ENCODE measurements at regions not wholly inside any gene's neighbourhood (a gene's known extent, or its start where the extent isn't known, plus 50 kb on each side); places are given as distances from the start of the nearest gene placed in this dataset.

DNA sequence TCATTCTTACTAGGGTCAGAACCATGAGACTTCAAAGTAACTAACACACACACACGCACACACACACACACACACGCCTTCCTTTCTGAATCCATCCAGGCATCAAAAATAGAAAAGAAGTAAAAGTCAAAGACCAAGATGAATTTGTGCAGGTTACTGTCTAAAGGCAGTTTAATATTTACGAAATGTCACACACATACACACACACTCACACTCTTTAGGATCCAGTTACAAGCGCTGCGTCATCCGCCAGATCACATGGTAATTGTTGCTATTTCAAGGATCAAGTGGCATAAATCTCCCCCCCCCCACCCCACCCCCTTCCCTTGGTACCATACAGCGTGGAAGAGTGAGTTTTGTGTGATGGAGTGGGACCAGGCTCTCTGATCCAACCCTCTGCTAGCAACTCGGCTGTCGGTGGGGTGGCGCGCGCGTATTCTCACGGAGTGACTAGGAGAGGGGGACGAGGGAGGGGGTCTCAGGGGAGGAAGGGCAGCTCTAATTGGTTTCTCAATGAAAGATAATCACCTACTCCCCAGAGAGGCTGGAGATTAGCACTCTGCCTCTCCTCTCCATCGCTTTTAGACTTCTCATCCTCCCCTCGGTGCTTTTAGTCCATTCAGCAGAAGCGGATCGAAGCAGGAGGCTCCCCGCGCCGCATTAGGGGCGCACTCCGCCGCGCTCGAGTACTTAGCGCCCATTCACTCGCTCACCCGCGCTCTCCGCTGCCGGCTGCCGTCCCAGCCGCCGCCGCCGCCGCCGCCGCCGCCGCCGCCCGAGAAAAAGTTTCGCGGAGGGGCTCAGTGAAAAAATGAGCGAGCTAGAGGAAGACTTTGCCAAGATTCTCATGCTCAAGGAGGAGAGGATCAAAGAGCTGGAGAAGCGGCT lies 83.5 kb upstream of the PRKG1 start:
- H3K27ac ChIP-seq: no peak overlapping the region
- TF ChIP-seq, protein P1, sequence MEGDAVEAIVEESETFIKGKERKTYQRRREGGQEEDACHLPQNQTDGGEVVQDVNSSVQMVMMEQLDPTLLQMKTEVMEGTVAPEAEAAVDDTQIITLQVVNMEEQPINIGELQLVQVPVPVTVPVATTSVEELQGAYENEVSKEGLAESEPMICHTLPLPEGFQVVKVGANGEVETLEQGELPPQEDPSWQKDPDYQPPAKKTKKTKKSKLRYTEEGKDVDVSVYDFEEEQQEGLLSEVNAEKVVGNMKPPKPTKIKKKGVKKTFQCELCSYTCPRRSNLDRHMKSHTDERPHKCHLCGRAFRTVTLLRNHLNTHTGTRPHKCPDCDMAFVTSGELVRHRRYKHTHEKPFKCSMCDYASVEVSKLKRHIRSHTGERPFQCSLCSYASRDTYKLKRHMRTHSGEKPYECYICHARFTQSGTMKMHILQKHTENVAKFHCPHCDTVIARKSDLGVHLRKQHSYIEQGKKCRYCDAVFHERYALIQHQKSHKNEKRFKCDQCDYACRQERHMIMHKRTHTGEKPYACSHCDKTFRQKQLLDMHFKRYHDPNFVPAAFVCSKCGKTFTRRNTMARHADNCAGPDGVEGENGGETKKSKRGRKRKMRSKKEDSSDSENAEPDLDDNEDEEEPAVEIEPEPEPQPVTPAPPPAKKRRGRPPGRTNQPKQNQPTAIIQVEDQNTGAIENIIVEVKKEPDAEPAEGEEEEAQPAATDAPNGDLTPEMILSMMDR (conservative IDR thresholded peaks at IDR 0.05): no peak

DNA sequence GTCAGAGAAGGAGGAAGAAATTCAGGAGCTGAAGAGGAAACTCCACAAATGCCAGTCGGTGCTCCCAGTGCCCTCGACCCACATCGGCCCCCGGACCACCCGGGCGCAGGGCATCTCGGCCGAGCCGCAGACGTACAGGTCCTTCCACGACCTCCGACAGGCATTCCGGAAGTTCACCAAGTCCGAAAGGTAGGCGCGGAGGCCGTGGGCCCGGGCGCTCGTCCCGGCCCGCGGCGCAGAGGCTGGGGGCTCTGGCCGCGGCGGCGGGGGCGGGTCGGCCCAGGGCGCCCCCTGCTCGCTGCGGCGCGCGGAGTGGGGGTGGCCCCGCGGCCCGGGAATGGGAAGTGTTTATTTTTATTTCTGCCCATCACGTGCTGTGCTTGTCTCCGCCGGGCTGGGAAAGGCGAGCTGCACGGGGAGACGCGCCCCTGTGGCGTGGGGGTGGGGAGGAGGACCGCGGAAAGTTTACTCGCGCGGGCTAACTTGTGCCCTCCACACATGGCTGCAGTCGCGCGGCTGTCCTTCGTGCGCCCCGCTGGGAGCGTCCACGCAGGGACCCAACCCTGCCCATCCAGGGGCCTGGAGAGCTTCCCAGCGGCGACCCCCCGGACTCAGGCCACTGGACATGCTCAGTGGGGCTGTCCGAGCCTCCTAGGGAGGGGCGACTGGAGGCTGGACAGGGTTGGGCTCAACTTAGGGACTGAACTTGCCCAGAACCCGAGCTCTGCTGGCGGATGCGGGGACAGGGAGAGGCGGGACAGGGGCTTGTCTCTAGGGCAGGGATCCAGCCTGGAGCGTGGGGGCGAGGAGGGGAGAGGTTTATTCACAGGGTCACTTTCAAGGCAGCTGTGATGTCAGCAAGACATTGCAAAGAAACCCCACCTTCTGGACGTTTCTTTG lies 82.6 kb upstream of the PRKG1 start:
- TF ChIP-seq, protein P1 (conservative IDR thresholded peaks at IDR 0.05): no peak
- no peak overlapping the region for H3K27ac ChIP-seq

DNA sequence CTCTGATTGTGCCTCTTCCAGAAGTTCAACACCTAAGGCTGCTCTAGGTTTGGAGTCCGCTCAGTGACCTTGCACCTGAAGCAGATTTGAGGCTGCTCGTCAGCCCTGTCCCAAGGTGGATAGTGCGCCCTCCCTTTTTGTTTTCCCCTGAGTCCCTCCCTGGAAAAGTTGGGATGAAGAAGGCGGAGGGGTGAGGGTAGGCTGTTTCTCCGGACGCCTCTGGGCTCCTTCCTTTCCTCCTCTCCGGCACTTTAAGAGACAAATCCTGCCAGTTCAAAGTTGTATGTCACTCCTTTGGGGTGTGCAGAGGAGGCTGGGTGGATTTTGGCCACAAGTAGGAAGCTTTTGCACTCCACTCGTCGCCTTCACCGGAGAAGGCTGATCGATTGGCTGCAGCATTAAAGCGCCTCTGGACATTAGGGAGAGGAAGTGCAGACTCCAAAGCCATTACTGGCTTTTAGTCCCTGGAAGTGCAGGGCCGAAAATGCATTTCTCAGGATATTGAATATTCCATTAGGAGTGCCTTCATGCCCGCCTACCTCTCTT lies 81.9 kb upstream of the PRKG1 start:
- H3K27ac ChIP-seq: no peak overlapping the region
- TF ChIP-seq, protein P1 (conservative IDR thresholded peaks at IDR 0.05): no peak

DNA sequence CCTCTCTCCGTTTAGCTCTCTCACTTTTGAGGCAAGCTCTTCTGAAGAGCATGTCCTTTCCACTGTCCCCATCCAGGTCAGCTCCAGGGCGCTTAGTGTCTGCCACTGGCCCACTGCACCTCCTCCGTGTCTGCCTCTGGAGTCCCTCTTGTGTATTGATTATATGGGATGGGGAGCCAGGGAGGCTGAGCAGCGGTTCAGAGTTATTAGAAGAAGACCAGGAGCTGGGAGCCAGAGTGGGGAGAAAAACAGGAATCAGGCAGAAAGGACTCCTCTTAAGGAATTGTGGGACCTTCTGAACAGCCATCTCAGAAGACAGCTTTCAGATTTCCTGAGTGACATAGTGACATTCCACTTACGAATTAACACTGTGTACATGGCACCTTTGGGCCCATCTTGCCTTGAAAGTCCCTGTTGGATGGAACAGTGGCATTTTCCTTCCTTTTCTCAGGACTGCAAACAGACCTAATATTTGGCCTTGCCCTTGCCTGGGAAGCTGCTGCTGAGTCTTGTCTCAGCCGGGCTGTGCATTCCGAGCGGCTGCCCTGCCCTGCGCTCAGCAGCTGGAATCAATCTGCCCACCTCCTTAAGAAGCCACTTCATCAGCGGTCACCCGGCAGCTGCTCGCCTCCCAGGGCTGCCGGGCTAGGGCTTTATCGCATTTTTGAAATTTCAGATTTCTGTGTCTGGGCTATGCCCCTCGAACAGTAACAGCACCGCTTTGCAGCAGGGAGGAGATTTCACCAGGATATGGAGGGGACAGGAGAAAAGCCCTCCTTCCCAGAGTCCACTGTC lies 81.1 kb upstream of the PRKG1 start:
- TF ChIP-seq, protein P1 (conservative IDR thresholded peaks at IDR 0.05): no peak

DNA sequence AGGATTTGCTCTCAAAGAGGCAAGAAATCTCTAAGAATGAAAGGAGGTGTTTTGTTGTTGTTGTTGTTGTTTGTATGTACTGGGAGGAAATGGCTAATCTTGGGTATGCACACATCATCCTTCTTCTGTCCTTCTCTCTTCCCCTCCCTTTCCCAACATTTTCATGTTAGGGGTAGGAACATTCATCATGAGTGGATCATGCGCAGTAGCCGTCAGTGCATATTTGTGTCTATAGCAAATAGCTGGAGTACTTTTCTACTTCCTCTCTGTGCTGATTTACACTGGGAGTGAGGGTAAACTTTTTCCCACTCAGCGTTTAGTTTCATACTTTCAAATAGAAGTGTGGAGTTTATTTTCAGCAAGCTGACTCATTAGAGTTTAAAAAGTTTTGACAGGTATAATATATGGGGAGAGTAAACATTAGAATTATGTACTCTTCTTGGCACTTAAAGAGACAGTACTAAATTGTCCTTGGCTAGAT lies 80.5 kb upstream of the PRKG1 start:
- no peak overlapping the region for H3K27ac ChIP-seq

More for the DNA sequence above, 81.1 kb upstream of the PRKG1 start:
- no peak overlapping the region for H3K27ac ChIP-seq

DNA sequence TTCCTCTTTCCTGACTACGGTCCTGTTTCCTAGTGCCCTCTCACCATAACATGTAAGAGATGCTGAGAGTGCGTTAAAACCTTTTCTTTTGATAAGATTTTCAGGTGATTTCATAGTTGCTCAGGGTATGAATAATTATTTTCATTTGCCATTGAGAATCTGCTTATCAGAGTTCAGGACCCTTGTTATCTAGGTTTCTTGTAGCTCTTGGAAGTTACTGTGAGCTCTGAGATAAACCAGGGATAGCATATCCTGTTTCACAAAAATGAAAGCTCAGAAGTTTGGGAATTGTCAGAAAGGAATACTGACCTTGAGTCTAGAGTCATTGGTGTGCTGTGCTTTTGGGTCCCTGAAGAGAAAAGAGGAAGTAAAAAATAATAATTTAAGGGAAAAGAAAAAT lies 76.8 kb upstream of the PRKG1 start:
- no peak overlapping the region for H3K27ac ChIP-seq
- TF ChIP-seq, protein P1 (conservative IDR thresholded peaks at IDR 0.05): no peak

More for the DNA sequence above, 80.5 kb upstream of the PRKG1 start:
- TF ChIP-seq, protein P1 (conservative IDR thresholded peaks at IDR 0.05): no peak

Data from VCaP (cell line).